ENCODE measurements at regions not wholly inside any gene's neighbourhood (a gene's known extent, or its start where the extent isn't known, plus 50 kb on each side); places are given as distances from the start of the nearest gene placed in this dataset.
A peak's percentile ranks its signal among the peaks of the same experiment; 100 is the strongest.

DNA sequence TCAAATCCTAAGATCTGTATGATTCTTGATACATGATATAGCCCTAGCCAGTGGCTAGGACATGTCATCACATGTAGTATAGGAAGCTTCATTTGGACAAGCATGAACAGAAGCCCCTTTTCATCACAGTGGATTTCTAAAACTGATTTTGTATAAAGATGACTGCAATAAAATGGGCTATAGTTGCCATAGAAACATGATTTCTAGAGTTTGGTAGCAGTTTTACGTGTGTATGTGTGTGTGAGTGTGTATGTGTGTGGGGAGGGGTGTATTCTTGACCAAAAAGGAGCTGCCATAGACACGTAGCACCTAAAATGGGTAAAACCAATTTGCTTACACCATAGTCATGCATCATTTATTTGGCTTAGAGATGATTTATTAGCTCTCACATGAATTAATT lies 200.5 kb upstream of the CNR1 start:
- no peaks in the 10 kb centered on the region for H3K36me3 ChIP-seq (replicated peaks in 1 of 2)
- 82 to 91% (median 90%) methylated on average over 2 of the region's 2 CpGs for WGBS, 4 donors
- no peaks in the 10 kb centered on the region for H3K4me1 ChIP-seq (replicated peaks in 1 of 2)
- no peak for TF ChIP-seq POLR2A (IDR thresholded peaks at IDR 0.05)
- TF ChIP-seq, protein P1, sequence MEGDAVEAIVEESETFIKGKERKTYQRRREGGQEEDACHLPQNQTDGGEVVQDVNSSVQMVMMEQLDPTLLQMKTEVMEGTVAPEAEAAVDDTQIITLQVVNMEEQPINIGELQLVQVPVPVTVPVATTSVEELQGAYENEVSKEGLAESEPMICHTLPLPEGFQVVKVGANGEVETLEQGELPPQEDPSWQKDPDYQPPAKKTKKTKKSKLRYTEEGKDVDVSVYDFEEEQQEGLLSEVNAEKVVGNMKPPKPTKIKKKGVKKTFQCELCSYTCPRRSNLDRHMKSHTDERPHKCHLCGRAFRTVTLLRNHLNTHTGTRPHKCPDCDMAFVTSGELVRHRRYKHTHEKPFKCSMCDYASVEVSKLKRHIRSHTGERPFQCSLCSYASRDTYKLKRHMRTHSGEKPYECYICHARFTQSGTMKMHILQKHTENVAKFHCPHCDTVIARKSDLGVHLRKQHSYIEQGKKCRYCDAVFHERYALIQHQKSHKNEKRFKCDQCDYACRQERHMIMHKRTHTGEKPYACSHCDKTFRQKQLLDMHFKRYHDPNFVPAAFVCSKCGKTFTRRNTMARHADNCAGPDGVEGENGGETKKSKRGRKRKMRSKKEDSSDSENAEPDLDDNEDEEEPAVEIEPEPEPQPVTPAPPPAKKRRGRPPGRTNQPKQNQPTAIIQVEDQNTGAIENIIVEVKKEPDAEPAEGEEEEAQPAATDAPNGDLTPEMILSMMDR (IDR thresholded peaks at IDR 0.05) = no peak
- DNase-seq = no peak
- intact Hi-C loops (cut with DNase I) = no loop called here
- no peaks in the 10 kb centered on the region for H3K27me3 ChIP-seq
- H3K9me3 ChIP-seq (replicated peaks in 1 of 3) = no peaks in the 10 kb centered on the region
- H3K4me3 ChIP-seq = no peak overlapping the region
- peak overlapping the region in 3 of 5 donors; percentile 9 to 71 (median 17) for H3K27ac ChIP-seq

DNA sequence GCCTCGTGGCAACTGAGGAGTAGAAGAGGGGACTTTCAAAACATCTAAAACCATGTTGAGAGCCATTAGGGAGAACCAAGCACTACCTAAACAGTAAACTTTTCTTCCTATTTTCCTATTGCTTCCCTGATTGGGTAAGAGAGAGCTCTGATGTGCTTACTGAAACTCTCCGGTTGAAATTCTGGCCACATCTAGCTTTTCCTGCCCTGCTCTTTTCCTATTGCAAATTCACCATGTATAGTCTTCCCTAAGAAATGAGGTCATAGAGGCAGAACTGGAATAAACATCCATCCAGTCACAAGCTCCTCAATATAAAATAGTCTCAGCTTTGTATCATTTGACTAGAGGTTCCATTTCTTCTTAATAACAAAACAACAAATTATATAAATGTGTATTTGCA lies 199.5 kb upstream of the CNR1 start:
- Histone ChIP-seq H3K36me3 (replicated peaks in 1 of 2) (no peaks in the 10 kb centered on the region), H3K4me1 (replicated peaks in 1 of 2) (peaks cover 6 to 7% of the 10 kb centered on the region in 2 donors), H3K9me3 (replicated peaks in 1 of 3) (no peaks in the 10 kb centered on the region), H3K27me3 (no peaks in the 10 kb centered on the region), H3K27ac (peak overlapping the region in 2 of 5 donors; percentile 9 to 71), H3K4me3 (no peak overlapping the region)
- no peak for DNase-seq
- WGBS, 4 donors = 58 to 81% (median 77%) methylated on average over 2 of the region's 2 CpGs
- no peak for TF ChIP-seq POLR2A (IDR thresholded peaks at IDR 0.05)
- TF ChIP-seq, protein P1 (IDR thresholded peaks at IDR 0.05) = no peak
- intact Hi-C loops (cut with DNase I) = no loop called here

- no peak overlapping the region for H3K4me3 ChIP-seq
- H3K36me3 ChIP-seq (replicated peaks in 1 of 2) = no peaks in the 10 kb centered on the region
- no peak for DNase-seq
- H3K9me3 ChIP-seq (replicated peaks in 1 of 3) = no peaks in the 10 kb centered on the region
- WGBS, 4 donors = 64 to 82% (median 68%) methylated on average over 2 of the region's 2 CpGs
- H3K27ac ChIP-seq = peak overlapping the region in 3 of 5 donors; percentile 13 to 71 (median 31)
- H3K4me1 ChIP-seq (replicated peaks in 1 of 2) = peaks cover 9 to 12% of the 10 kb centered on the region in 2 donors
- intact Hi-C loops (cut with DNase I) = no loop called here
- TF ChIP-seq POLR2A (IDR thresholded peaks at IDR 0.05) = no peak
- TF ChIP-seq, protein P1 (IDR thresholded peaks at IDR 0.05) = no peak
- H3K27me3 ChIP-seq = no peaks in the 10 kb centered on the region
Observed at GRCh38 chr6:88365230-88365629, 199.1 kb upstream of the CNR1 start.

DNA sequence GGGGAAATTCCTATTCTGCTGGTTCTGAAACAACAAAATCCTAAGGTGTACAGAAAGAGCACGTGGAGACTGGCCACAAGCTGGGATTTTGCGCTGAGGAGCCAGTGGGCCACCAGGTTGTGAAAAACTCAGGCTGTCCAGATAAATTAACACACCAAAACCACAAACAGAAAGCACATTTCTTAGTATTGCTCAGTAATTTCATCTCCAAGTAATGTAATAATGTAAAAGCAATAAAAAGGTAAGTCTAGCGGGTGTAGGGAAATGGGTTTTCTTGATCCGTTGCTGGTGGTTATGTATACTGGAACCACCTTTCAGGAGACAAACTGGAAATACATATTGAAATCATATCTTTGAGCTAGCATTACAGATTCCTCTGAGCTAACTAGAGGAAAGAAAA lies 195.6 kb upstream of the CNR1 start:
- intact Hi-C loops (cut with DNase I) = no loop called here
- Histone ChIP-seq H3K4me3 (no peak overlapping the region), H3K27me3 (no peaks in the 10 kb centered on the region), H3K9me3 (replicated peaks in 1 of 3) (no peaks in the 10 kb centered on the region), H3K27ac (peak overlapping the region in 1 of 5 donors; percentile 74), H3K4me1 (replicated peaks in 1 of 2) (peaks cover 21 to 26% of the 10 kb centered on the region in 2 donors), H3K36me3 (replicated peaks in 1 of 2) (no peaks in the 10 kb centered on the region)
- 89 to 94% (median 93%) methylated on average over 4 of the region's 4 CpGs for WGBS, 4 donors
- TF ChIP-seq POLR2A (IDR thresholded peaks at IDR 0.05) = no peak
- TF ChIP-seq, protein P1 (IDR thresholded peaks at IDR 0.05) = no peak
- DNase-seq = no peak
